HG02610 (cell line): ENCODE measurements at regions not wholly inside any gene's neighbourhood (a gene's known extent, or its start where the extent isn't known, plus 50 kb on each side); places are given as distances from the start of the nearest gene placed in this dataset.
"Not testable (repeated sequence)": the region's sequence is repeated elsewhere in the genome, so short reads cannot be mapped to it uniquely, and the experiment has no call there.

Experiments
- ATAC-seq: cut with Tn5 transposase; IDR thresholded peaks from one replicate; pipeline ENCODE4 v1.9.1; 2021; ENCODE audit warnings: mild to moderate bottlenecking, moderate library complexity; ENCODE audit not compliant: unreplicated experiment

DNA sequence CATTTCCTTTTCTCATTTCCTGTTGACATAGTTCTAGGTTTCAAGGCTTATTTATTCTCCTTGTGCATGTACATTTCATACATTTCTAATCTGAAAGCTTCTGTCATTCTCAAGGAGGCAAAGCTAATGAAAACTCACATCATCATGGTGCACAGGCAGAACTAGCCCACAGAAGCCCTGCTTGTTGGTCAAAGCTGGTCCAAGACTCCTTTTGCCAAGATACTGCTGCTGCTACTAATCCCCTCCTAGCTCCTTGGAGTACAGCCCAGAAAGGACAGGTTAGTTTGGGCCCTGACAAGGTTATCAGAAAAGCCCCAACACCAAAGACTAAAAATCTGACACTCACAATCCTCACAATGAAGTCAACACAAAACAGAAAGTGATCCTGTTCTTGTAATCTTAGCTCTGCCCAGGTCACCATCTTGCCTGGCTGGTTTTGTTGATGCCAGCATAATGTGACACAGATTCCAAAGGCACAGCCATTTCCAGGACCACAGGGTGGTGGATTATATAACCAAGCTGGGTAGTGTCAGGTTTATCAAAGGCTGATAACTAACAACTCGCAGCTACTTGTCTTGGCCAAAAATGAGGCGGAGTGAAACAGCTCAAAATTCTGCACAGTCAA is 417.4 kb downstream of the NDFIP2 start:
- ATAC-seq = no peak

DNA sequence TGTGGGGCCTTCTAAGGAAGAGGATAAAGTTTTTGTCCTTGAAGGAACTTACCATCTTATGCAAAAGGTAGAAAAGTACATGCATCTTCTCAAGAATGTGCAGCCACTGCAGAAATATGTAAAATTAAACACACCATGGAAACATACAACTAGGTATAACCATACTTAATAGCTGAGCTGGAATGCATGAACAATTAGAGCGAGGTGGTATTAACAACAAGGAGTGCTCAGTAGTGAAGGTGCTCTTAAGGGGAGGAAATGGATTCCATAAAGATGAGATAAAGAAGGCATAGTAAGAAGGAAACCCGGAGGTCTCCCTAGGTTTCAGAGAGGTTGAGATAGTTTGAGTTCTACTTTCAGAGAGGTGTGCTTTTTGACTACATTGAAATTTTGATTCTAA is 415.9 kb downstream of the NDFIP2 start:
- ATAC-seq = no peak

DNA sequence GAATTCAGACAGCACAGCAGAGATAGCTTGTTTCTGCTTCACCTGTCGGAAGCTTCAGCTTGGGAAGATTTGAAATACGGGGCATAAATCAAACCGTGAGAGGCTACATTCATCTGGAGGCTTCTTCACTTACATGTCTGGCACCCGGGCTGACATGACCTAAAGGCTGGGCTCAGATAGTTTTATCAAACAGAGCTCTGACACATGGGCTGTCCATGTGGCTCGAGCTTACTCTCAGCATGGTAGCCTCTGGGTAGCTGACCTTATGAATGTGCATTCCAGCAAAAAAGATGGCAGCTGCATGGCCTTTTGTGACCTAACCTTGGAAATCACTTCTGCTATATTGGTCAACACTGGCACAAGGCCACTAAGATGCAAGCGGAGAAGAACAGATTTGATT is 414.5 kb downstream of the NDFIP2 start:
- ATAC-seq = no peak

DNA sequence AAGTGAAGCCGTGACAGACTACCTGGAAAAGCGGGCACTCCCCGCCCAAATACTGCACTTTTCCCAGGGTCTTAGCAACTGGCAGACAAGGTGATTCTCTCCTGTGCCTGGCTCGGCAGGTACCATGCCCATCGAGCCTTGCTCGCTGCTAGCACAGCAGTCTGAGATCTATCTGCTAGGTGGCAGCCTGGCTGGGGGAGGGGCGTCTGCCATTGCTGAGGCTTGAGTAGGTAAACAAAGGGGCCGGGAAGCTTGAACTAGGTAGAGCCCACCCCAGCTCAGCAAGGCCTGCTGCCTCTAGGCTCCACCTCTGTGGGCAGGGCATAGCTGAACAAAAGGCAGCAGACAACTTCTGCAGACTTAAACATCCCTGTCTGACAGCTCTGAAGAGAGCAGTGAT is 406.3 kb downstream of the NDFIP2 start:
- not testable (repeated sequence) for ATAC-seq

DNA sequence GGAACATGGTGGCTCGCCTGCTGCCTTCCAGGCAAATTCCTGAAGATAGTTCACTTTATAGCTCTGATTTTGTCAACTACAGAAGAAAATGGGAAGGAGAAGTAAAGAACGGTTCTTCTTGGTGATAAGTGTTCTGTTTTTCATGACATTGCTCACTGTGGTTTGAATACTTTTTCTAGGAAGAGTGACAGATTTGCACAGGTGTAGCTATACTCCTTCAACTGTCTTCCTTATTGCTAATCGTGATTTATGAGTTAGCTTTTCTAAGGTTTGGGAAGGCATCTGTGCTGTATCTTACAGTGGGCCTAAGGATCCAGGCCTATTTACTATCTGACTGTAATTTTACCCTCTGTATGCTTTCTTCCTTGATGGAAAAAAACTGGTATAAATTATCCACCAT is 405.6 kb downstream of the NDFIP2 start:
- no peak for ATAC-seq

DNA sequence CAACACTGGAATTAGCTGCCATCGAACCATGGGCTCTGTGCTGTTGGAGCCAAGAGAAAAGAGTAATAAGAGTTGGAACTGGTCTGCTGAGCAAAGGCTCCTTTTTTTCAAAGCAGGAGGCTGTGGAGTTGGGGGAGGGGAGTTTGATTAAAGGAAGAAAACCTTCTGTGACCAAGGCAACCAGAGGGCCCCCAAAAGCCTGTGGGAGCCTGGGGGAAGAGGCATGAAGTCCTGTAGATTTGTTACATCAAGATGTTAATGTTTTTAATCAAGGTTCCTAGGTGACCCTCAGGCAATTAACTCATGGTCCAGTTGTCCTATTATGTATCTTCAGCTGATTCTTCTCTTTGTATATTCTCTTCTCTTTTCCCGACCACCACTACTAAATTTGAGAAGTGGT is 403.9 kb downstream of the NDFIP2 start:
- ATAC-seq = no peak

DNA sequence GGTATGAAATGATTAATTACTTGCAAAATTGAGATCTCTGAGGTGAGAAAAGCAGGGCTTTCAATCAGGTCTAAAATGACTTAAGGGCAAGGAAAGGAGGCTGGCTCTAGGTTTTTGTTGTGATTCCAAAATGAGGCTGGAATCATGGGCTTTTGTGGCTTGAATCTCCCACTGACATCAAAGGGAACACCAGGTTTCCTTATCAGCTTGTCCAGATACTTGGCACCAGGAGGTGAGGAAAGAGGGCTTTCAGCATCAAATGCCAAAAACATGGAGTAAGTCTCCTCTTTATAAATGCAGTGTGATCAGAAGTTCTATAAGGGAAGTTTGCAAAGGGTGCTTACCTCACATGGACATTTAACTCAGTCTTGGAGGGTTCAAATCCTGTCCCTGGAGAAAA is 402.3 kb downstream of the NDFIP2 start:
- ATAC-seq = no peak

DNA sequence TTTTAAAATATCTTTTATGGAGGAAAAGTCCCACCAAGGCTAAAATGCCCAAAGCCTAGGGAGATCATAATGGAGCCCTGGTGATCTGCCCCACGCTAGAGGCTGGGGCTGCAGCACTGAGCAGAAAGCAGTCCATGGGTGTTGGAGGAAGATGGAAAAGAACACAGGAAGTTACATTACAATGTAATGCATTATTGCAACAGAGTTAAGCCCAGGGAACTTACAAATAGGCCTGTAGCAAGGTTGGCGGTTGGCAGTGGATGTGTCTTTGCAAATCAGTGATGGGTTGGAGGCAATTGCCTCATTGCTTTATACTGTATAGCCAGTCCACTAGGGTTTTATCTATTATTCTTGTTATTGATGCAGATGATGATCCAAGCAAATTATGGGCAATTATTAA is 399.9 kb downstream of the NDFIP2 start:
- ATAC-seq = no peak

DNA sequence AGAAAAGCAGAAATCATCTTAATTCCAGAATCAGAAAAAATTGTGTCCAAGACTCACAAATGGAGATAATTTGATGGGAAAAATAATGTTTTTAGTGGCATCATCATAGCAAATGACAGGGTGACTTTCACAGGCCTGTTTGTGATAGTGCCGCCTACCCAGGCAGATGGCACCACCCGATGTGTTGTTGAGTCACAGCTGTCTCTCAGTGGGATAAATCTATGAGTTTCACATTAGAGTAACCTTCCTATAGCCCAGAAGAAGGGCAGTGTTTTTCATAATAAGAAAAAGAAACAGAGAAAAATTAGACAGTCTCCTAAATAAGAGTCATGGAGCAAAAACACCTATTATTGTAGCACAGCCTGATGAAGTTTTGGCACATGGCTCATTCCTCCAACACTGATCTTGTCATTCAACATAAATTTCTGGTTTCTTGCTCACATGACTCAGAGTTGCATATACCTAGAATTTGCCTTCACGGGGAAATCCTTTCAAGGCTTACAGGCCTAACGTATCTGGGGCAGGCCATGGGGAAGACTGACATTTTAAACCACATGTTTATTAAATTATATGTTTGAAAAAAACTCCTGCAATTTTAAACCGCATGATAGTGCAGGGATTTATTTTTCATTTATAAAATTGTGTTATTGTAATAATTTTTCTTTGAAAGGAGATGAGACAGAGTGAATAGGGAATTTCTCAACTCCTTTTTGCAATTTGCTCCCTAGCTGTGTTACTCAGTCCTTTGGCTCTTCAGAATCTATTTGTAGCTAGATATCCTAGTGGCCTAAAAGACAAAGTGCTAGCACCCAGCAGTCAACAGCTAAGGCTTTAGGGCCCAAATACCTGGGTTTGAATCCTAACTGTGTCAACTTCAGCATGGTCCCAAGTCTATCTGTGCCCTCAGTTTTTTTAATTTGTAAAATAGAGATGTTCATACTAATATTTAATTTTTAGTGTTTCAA is 393.7 kb downstream of the NDFIP2 start:
- ATAC-seq = peak; percentile 71

DNA sequence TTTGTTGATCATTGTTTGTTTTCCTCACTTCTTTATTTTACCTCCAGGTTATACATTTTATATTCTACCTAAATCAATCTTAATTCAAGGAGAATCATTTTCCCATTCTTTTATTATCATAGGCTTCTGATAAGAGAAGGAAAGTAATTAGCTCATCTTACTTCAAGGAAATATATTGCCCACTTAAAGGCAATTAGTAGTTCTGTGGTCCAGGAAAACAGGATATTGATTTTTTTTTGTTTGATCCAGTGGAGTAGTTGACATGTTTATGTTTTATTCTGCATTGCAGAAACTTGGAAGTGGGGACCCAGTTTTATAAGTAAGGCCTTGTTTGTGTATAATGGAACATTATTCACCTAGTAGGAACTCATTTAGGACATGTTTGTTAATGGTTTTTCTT is 390.6 kb downstream of the NDFIP2 start:
- no peak for ATAC-seq

DNA sequence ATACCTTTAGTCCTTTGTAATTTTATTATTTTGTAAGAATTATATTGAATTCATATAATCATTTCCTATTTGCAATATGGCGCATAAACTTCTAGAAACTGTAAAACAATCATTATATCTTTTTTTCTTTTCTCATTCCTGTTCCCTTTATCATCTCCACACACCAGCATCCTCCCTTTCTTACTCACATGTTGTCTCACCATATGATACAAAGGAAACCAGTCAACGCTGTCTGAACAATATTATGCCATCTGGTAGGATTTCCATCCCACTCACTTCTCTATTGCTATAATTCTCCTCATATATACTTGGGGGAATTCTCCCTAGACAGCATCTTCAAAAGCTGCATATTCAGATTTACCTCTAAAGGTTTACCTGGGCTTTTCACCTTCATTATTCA is 389.8 kb downstream of the NDFIP2 start:
- no peak for ATAC-seq

DNA sequence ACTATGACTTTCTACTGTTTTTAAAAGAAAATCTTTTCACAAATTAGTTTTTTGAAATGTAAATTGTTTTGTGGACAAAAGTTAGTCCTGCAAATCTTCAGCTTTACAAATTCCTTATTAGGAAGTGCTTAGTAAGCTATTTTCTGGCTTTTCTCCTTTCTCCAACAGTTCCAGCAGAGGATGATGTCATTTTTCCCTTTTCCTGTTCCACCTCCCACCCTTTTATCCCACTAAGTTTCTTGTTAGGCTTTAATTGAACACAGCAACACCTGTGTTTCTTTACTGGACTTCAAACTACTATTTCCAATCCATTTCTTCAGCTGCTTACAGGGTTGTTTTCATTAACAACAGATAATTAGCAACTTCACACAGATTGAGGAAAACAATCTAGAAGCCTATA is 389.2 kb downstream of the NDFIP2 start:
- ATAC-seq = no peak

DNA sequence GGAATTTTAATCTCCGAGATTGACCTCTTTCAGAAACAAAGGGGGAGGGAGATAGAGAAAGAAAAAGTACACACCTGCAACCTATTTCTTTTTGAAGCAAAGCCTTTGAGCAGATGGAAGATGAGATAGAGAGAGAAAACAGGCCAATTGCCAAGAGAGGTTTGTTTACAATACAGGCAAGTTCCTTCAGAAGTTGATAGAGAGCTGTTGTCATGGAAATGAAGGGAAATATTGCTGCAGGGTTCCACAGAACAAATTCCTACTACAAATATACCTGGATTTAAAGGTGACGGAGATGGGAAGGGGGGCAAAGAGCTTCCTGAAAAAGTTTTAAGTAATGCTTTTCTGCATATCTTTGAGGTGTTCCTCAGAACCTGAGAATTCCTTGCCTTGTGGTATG is 388.4 kb downstream of the NDFIP2 start:
- ATAC-seq = no peak

DNA sequence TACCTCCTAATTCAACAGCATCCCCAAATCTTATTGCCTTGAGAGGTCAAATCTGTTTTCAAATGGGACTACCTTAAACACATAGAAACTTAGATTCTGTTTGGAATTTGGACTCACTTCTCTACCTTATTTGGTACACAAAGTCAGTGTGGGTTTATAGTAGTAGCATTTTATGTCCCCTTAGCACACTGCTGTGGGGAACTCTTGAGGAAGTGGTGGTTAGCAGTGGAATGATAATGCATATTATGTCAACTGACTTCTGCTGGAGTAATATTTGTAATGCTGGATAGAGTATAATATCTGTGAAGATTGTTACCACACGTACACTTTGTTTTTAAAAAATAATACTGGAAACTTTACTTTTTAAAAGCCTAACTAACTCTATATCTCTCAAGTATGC is 386.3 kb downstream of the NDFIP2 start:
- ATAC-seq = no peak

DNA sequence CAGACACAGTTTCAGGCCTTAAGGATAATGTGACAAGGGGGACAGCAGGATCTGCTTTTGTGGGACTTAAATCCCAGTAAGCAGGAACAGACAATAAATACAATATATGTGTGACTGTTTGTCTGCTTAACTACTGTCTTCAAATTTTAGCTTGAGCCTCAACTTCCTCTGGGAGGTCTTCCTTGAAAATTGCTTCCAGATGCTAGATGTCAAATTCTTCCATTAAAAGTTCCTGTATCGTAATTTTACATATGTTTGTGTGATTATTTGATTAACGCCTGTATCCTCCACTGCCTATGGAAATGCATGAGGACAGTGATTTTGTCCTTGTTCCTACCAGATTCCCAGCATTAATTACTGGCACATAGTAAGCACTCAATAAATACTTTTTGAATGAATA is 385.5 kb downstream of the NDFIP2 start:
- ATAC-seq = no peak

DNA sequence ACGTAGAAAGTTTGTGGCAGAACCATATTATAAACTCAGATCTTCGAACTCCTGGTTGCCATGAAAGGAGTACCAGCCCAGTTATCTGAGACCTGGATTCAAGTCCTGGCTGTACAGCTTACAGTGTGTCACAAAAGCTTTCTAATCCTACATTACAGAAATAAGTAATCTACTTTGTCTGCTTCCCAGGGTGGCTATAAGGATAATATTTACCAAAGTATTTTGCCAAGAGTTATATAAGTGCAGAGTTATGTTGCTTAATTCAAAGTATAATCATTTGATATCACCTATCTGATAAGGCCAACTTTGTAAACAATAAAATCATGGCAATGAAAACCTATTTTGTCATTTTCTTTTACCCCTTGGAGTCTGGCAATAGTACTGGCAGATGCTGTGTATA is 381.6 kb downstream of the NDFIP2 start:
- ATAC-seq = no peak

DNA sequence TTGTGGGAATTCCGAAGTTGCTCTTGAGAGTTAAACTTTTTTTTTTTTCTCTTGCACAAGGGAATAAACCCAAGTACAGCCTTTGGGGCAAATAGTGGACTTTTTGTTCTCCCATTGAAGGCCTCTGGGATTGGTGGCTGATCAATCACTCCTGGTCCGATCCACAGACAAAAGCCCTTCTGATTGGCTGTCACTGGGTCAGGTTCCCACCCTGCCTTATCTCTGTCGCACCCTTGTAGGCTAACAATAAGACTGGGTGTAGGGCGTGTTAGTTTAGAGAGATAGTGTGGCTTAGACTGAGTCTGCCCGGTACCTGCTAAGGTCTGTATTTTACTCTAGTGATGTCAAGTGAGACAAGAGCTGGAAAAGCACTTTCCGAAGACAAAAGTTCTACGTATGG is 380.8 kb downstream of the NDFIP2 start:
- ATAC-seq = no peak

DNA sequence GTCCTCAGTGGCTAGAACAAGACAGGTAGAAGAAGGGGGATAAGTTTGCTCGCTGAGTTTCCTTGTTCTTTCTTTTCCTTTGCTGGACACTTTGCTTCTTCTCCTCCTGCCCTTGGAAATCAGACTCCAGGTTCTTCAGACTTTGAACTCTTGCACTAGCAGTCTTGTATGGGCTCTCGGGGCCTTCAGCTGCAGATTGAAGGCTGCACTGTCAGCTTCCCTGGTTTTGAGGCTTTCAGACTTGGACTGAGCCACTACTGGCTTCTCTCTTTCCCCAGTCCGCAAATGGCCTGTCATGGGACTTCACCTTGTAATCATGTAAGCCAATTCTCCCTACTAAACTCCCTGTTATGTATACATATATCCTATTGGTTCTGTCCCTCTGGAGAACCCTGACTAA is 379.8 kb downstream of the NDFIP2 start:
- no peak for ATAC-seq

DNA sequence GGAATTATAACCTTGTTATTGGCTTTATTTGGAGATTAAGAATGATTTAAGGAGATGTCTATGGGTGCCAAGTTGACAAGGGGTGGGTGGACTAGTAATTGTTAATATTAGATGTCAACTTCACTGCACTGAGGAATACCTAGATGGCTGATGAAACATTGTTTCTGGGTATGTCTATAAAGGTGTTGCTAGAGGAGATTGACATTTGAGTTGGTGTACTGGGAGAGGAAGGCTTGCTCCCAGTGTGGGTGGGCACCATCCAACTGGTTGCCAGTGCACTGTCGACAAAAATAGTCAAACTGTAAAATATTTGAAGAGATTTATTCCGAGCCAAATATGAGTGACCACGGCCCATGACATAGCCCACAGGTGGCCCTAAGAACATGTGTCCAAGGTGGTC is 378.8 kb downstream of the NDFIP2 start:
- no peak for ATAC-seq

DNA sequence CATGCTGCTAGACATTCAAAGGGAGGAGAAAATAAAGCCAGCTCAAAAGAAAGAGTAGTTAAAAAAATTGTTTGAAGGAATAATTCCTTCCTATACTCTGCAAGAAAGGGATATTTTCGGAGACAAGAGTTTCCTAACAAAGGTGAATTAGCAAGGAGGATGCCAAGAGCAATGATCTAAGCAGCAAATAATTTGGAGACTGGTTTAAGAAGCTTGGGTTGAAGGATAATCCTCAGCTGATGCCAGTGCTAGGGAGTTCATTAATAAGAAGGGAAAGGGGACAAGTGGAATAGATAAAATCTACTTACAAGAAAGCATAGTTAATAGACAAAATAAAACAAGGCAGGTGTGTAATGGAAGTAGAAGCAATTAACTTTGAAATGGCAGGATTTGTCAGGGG is 372.3 kb downstream of the NDFIP2 start:
- ATAC-seq = no peak

DNA sequence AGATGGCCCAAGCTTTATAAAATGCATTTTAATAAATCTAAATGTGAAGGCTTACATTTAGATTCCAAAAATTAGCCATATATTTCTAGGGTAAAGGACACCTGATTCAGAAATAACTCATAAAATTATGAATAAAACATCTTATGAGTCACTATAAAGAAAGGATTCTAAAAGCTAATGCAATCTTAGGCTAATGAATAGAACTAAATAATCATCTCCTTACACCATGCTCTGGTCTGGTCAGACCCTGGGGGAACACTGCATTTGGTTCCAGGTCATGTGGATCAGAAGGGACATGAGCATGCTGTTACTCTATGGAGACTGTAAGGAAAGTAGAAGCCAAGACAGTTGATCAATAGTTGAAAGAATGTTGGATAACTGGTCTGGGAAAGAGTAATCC is 370.4 kb downstream of the NDFIP2 start:
- no peak for ATAC-seq

DNA sequence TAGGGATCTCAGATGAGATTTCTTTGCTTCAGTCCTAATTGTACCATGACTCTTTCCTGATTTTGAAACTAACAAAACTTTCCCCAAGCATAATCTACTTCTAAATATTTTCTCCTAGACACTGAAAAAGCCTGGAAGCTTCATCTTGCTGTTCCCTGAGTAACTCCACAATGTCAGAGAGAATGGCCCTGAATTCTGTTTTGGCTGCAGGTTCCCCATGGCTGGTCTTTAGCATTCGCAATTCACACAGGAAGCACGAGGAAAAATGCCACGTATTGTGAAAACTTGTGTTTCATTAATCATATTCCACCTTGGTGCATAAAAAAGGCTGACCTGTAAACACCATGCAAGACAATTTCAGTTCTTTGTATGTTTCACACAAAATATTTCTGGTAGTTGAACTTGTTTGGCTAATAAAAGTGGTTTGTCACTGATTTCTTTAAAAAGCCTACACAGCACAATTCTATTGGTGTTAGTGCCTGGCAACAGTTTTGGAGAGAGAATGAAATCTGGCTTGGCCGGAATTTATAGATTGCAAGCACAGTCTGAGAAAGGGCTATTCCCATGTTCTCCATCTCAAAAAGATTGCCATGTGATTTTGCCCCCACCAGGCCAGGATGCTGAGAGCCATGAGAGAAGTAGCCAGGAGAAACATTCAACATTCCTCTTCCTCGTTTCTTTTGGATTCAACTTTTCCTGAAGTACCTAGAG is 367.1 kb downstream of the NDFIP2 start:
- ATAC-seq = no peak
